NCI-H748 (cell line): ENCODE measurements at regions not wholly inside any gene's neighbourhood (a gene's known extent, or its start where the extent isn't known, plus 50 kb on each side); places are given as distances from the start of the nearest gene placed in this dataset.
"Not testable (repeated sequence)": the region's sequence is repeated elsewhere in the genome, so short reads cannot be mapped to it uniquely, and the experiment has no call there.

Experiments used
- DNase-seq: peaks from one replicate; lab custom pipeline; 2025; ENCODE audit not compliant: unreplicated experiment; lab: John Stamatoyannopoulos, UW

- no peak for DNase-seq
Observed at GRCh38 chr6:140372064-140372463, 997.6 kb upstream of the CITED2 start.

GRCh38 chr6:140370976-140371870 lies 996.8 kb upstream of the CITED2 start:
- DNase-seq = no peak

- no peak for DNase-seq
Observed at GRCh38 chr6:140370441-140370840, 996.0 kb upstream of the CITED2 start.

GRCh38 chr6:140366991-140367390 lies 992.5 kb upstream of the CITED2 start:
- DNase-seq = no peak

GRCh38 chr6:140364916-140365315 lies 990.5 kb upstream of the CITED2 start:
- no peak for DNase-seq

- no peak for DNase-seq
Observed at GRCh38 chr6:140360651-140361050, 986.2 kb upstream of the CITED2 start.

GRCh38 chr6:140355476-140355875 lies 981.0 kb upstream of the CITED2 start:
- no peak for DNase-seq

- no peak for DNase-seq
Observed at GRCh38 chr6:140354296-140354695, 979.8 kb upstream of the CITED2 start.

GRCh38 chr6:140353536-140353935 lies 979.1 kb upstream of the CITED2 start:
- no peak for DNase-seq

GRCh38 chr6:140346428-140346827 lies 972.0 kb upstream of the CITED2 start:
- DNase-seq = no peak

GRCh38 chr6:140345935-140346334 lies 971.5 kb upstream of the CITED2 start:
- no peak for DNase-seq

- no peak for DNase-seq
Observed at GRCh38 chr6:140344142-140344913, 969.9 kb upstream of the CITED2 start.

- DNase-seq = no peak
Observed at GRCh38 chr6:140343128-140343527, 968.7 kb upstream of the CITED2 start.

GRCh38 chr6:140341272-140341671 lies 966.8 kb upstream of the CITED2 start:
- no peak for DNase-seq

GRCh38 chr6:140340795-140341194 lies 966.3 kb upstream of the CITED2 start:
- no peak for DNase-seq

- not testable (repeated sequence) for DNase-seq
Observed at GRCh38 chr6:140339084-140339483, 964.6 kb upstream of the CITED2 start.

- DNase-seq = no peak
Observed at GRCh38 chr6:140321891-140322290, 947.4 kb upstream of the CITED2 start.

GRCh38 chr6:140320081-140321080 lies 945.9 kb upstream of the CITED2 start:
- no peak for DNase-seq

GRCh38 chr6:140319209-140319608 lies 944.8 kb upstream of the CITED2 start:
- peak; percentile 10 for DNase-seq

- no peak for DNase-seq
Observed at GRCh38 chr6:140318408-140318807, 944.0 kb upstream of the CITED2 start.

GRCh38 chr6:140317950-140318349 lies 943.5 kb upstream of the CITED2 start:
- no peak for DNase-seq
